HG03159 (cell line): ENCODE measurements at regions not wholly inside any gene's neighbourhood (a gene's known extent, or its start where the extent isn't known, plus 50 kb on each side); places are given as distances from the start of the nearest gene placed in this dataset.

Experiments
- ATAC-seq: cut with Tn5 transposase; IDR thresholded peaks from one replicate; pipeline ENCODE4 v1.9.1; 2021; ENCODE audit warnings: mild to moderate bottlenecking, moderate library complexity; ENCODE audit not compliant: unreplicated experiment

DNA sequence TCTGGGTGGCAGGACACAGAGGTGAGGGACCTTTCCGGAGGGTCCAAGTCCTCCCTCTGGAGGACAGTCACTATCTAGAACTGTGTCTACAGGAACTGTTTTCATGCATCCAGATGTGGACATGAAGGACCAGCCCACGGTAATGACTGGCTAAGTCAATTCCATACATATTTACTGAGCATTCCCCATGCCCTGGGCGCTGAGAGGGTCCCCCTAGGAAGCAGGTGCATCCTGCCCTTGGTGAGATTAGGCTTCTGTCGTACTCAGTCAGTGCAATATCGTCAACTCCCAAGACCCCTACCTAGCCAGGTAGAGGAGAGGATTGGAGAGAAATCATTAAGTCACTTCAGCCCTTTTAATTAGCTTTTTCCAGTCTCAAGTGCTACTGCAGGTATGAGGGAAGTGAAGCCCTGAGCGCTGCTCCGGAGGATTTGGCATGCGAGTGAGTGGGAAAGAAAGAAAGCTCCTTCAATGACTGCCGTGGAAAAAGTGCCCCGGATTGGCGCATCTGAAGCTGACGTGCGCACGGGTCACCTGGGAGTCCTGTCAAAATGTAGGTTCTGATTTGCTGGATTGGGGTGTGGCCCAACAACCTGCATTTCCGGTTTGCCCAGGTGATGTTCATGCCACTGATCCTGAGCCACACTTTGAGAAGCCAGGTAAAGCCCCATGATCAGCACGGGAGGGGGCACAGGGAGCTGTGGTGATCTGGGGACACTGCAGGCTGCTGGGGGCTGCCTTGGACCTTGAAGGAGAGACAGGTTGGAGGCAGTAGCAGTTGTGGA, 367.4 kb upstream of the TNRC6C start:
- no peak for ATAC-seq

DNA sequence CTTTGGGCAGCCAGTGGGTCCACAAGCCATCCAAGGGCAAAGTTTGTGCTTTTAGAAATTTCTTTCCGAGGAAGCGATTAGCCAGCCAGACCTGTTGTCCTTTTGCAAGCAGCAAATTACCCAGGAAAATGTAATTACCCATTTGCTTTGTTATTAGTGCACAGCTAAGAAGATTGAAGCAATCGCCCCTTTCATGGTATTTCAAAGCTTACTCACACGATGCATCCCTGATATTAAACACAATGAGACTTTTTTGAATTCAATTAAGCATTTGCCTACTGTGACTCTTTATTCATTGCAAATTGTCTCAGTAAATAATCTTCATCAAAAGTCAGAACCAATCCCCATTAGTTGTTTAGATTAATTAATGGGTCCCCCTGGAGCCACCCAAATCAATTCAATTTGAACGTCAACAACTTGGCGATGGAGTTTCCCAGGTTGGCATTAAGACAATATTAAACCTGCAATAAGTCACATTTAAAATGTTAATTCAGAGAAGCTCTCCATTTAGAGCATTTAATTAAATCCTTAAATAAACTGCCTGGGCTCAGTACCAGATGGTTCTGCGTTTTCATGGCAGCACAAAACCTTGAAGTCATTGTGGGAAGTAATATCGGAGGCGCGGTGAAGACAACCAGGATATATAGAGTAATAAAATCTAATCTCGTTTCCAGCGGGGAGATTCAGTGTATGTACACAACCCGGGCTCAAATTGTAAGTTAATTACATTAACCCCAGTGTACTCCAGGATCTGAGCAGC, 366.2 kb upstream of the TNRC6C start:
- no peak for ATAC-seq

DNA sequence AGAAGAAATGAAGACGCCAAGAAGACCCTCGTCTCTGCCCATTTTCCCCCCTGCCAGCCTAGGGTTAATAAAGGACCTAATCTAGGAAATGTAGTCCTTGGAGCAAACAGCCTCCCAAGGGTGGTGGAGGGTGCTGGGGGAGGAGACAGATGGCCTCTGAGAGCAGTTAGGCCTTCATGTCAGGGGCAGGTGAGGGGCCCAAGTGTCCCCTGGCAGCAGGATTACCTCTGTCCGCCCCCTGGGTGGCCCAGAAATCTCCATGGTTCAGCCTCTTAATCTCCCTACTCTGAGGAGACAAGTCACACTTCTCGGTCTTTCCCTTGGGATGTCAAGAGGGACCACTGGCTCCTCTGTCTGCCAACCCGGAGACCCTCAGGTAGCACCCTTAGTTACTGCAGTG, 365.4 kb upstream of the TNRC6C start:
- ATAC-seq: no peak

DNA sequence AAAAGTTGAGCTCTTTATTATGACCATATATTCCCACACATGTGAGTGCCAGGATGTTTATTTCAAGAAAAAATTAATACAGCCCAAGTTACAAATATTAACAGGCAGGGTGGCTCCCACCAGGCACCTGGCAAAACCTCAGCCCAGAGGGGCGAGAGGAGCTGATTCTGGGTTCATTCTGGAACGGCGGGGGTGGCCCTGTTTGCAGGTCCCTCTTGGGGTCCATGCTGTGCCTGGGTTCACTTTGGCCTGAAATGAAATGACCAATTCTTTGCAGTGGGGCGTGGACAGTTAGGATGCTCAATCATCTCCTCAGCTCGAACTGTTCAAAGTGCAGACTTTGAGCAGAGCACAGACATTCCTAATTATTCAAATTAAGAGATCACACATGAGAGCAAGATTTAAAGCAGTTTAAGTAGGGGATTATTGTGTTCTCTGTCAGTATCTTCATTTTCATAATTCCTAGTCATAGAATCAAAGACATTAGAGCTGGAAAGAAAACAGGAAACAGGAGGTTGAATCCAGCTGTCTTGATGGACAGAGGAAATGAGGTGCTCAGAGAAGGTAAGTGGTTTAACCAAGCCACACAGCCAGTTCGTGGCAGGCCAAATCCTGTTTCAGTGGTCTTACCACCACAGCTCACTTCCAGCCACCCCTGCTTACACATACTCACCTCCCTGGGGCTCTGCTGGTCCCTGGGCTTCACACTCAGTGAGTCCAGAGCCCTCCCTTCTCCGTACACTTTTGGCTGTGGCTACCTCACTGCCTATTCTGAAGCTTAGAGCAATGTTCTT, 363.9 kb upstream of the TNRC6C start:
- ATAC-seq: no peak

DNA sequence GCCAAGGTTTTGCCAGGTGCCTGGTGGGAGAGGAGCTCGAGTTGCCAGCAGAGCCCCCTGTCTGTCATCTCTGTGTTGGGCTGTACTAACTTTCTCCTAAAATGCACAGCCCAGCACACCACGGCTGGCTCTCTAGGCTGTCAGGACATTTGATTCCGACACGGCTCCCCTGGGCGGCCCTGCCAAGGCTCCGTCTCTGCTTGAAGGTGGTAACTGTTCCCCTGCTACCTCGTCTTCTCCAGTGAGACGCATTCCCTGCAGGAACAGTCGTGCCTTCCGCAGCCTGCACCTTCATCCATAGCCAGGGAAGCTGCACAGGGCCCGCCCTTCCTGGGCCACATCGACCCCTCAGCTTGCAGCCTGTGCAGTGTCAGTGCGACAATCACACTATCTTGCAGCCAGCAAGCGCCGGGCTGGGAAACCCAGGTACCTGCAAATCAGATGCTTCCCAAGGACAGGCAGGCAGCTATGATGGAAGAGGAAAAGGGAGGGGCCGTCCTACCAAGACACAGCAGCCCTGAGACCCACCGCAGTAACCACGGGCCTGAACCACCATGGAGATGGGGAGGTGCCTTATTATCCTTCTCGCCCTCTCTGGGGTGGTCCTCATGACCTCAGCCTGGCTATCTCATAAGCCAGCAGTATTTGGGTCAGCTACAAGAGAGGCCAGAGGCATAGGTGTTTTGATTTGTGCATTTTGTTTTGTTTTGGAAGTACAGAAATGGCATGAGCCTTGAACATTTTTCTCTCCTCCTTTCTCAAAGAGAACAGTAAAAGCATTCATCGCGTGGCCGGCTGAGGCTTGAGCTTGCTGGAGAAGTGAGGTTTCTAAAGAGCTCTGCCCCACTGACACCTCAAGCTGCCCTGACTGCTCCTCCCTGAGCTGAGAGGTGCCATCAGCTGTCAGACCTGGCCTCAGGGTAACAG, 361.7 kb upstream of the TNRC6C start:
- no peak for ATAC-seq

DNA sequence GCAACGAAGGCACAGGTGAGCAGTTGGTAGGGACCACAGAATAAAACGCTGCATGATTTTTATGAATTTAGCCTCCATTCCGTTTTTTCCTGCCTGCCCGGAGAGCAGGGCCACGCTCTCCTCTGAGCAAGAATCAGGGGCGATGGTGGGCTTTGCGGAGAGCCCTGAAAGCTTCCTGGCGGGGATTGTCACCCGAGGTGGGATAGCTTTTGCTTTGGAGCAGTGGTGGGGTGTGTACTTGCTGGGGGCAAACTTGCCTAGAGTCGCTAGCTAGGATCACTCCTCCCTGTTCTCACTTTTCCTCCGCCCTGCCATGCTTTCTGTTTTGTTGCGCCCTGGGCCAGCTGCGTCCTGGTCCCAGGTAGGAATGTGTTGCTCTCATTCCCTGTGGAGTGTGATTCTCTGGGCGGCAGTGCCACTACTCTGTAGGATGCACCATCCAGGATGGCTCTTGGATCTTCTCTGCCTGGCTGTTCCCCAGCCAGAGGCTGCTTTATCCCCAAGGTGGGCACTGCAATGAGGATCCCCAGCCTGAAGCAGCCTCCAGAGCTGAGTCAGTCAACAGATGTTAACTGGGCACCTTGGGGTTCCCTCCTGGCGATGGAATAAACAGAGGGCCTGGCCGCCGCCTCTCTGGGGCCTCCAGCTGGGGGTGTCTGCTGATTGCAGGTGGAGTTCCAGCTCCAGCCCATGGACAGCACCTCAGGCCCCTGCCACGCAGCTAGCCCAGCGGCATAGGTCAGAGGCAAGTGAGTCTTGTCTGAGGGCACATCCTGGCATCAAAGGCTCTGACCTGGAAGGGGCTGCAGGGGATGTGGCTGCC, 360.9 kb upstream of the TNRC6C start:
- no peak for ATAC-seq

DNA sequence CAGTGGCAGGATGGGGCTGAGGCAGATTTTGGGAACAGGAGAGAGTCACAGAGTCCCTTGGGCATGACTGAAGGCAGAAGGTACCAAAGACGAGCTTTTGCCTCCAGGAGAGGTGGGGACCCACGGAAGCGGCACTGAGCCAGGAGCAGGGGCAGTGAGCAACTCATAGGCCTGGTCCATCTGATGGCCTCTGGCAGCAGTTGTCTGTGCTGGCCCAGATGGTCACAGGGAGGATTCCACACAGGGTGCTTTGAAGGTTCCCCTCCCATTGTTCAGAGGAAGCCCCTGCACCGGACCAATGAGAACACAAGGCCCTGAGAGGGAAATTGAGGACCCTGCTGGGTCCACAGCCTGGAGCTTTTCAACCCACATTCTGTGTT, 360.3 kb upstream of the TNRC6C start:
- no peak for ATAC-seq

DNA sequence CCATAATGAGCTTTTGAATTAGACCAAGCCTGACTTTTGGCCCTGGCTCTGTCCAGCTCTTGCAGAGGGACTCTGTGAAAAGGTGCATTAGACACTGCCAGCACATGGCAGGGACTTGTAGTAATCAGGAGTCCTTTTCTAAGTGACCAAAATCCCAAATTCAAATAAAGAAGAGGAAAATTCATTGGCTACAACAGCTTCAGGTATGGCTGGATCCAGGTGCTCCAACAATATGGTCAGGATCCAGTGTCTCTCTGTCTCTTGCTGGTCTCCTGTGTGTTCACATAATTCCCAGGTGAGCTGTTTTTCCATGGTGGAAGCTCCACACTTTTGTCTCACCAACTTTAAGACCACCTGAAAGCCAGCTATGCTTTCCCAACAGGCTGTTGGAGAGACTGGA, 358.8 kb upstream of the TNRC6C start:
- no peak for ATAC-seq

DNA sequence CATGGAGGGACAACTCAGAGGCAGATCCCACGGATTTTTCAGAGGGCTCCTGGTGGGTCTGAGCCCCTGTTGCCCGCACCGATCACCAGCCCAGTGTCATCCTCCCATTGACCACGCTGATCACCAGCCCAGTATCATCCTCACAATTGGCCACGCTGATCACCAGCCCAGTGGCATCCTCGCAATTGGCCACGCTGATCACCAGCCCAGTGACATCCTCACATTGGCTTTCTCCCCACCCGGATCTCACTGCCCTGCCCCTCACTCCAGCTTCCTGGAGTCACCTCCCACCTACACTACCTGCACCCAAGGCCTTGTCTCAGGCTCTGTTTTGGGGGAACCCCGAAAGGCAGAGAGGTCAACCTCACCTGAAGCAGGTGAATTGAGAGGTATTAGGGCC, 358.2 kb upstream of the TNRC6C start:
- ATAC-seq: no peak

DNA sequence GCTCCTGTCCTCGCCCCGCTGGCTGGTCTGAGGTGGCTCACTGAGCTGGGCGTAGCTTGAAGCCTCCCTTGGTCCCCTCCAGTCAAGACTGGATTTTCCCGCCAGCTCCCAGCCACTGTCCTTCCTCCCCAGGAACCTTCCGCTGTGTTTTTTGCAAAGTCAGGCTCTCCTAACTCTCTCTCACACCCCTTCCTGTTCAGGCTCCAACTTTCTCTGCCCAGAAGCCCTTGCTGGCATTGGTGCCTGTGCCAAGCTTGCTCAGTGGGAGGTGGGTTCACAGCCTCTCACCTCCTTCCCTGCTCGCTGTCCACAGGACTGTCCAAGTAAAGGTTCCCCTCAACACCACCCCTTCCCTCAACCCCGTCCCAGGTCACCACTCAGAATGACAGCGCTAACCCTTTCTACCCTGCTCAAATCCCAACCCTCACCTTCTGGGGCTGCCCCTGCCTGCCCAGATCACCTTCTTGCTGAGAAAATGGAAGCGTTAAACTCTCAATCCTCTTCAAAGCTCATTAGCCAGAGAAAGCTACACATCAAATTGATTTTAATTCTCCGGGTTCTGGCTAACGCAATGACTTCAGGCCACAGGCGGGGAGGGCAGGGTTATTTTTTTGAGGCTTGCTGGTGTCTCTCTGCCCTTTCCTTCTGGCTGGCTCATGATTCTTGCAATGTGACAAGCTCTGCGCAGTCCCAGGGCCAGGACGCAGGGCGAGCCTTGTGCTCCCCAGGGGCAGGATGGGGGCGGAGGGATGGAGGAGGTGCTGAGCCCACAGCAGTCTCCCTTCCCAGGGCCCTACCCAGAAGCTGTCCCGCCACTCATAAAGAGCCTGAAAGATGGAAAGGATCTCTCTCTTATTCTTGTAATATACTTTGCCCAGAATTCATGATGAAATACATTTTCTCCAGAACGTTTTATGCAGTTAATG, 357.2 kb upstream of the TNRC6C start:
- ATAC-seq: no peak

DNA sequence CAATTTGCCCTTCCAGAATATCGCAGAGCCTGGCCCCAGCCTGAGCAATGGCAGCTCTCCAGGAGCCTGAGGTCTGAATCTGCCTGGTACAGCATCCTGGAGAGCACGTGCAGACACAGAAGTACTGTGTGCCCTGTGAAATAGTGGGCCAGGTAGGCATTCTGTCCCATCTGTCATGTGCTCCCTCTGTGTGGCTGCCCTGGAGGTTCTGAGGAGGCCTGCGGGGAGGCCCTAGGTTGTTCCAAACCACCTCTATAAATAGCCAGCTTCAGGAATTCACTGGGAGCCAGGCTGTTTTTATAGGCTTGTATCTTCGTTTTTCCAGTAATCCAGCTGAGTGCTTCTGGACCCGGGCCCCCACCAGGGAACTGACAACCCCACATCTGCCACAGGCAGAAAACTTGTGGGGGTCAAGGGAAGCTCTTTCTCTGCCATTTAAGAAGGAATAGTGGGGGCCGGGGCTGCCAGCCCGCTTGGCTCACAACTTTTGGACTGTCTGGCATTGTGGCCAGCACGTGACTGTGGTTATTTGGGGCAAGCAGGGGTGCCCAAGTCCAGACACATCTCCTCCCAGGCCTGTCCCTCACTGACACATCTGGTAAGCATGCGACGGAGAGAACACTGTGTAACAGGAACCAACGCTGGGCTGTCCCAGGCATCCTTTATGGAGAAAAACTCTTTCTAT, 356.3 kb upstream of the TNRC6C start:
- ATAC-seq: no peak

DNA sequence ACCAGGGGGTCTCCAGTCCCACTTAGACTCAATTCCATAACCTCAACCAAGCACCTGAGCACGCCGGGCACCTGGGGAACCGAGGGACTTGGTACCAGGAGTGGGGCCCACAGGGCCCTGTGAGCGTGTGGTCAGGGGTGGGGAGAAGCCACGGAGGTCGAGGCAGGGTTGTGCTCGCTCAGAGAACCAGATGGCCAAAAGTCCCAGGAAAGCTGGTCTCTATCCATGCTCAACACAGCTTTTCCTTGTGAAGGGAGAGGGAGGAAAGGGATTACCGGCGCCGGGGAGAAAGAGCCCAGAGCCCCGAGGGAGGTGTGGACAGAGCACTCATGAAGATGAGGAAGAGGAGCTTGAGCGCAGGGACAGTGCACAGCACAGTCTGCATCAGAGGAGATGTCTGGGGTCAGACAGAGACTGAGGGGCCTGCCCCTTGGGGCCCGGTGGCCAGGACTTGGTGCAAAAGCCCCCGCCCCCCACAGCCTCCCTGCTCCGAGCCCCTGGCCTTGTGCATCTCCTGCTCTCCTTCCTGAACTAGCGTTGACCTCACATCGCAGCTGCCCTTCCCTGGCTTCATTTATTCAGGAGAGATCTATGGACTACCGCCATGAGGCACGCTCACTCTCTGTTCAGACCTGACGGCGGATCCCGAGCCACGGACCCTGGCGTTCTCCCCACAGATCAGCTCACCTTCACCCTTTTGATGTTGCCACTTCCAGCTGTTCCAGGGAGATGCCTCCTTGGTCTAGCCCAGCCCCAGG, 355.4 kb upstream of the TNRC6C start:
- ATAC-seq: no peak

DNA sequence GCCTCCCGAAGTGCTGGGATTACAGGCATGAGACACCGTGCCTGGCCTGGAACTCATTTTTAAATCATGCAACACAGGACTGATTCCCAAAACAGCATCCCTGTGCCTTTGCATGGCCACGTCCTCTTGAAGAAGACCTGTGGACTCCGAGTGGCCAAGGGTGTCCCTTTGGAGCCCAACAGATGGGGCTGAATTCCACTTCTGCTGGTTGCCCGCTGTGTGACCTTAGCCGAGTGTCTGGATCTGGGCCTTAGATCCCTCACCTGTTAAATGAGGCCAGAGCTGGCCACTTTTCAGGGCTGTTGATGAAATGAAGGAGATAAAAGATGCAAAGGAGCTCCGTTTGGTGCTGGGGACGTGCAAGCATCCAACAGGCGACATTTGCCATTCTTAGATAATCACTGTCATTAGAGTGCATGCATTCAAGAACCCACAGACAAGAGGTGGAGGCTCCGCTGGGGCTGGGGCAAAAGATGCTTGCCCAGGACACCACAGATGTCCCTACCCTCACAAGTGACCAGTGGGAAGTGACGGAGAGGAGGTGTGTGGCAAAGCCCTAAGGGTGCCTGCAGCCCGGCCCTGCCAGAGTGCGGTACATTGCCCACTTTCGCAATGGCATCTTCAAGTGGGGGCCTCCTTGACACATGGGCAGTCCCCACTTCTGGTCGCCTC, 354.1 kb upstream of the TNRC6C start:
- no peak for ATAC-seq

DNA sequence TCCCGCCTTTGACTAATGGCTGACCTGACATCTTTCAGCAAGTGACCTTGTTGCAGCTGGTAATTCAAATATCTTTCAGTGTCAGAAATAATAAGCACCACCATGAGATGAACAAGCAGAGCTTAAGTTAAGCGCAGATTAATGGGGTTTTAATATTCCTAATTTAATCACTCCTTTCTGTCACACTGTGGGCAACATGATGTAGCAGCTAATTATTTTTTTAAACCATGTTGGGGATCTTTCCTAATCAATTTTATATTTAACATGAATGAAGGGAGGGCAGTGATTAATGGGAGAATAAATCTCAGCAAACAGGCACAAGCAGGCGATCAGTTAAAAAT, 353.6 kb upstream of the TNRC6C start:
- no peak for ATAC-seq

DNA sequence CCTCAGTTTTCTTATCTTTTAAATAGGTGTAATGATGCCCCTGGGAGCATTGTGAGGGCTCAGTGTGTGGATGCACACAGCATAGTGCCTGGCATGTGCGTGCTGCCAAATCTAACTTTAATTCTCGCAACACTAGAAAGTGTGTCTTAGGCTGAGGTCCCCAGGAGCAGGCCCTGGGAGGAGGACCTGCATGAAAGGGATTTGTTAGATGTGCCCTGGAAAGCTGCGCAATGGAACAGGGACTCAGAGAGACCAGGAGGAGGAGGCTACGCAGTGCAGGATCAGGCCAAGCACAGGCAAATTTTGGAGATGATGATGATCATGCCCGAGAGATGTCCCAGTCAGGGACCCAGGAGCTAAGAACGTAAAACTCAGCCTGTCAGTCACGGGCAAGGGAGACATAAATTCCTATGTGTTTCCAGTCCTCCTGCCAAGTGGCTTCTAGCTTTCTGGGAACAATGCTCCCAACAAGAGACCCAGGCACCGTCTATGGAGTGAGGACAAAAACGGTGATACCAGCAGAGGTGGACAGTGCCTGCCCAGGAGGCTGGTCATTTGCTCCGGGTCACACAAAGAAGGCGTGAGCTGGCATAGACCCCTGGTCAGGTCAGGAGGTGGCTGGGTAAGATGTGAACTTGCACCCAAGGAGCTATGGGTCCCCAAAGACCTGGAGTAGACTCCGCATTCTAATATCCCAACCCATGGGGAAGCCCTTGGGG, 352.2 kb upstream of the TNRC6C start:
- ATAC-seq: no peak

DNA sequence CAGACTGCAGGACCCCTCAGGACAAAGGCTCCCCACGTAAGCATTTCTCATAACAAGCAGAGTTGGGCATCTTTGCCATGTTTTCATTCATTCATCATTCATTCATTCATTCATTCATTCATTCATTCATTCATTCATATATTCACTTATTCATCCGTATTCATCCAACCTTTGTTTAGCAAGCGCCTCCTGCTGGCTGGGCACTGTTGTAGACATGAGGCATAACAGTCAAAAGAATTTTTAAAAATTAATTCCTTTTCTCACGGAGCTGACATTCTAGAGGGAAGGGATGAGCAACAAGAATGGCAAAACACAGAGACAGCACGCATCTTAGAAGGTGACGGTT, 351.7 kb upstream of the TNRC6C start:
- ATAC-seq: no peak
